GM18502 (cell line): ENCODE measurements at regions not wholly inside any gene's neighbourhood (a gene's known extent, or its start where the extent isn't known, plus 50 kb on each side); places are given as distances from the start of the nearest gene placed in this dataset.
"Not testable (repeated sequence)": the region's sequence is repeated elsewhere in the genome, so short reads cannot be mapped to it uniquely, and the experiment has no call there.

Experiments used
- ATAC-seq: cut with Tn5 transposase; IDR thresholded peaks from one replicate; pipeline ENCODE4 v1.9.1; 2021; ENCODE audit warnings: mild to moderate bottlenecking; ENCODE audit not compliant: unreplicated experiment, poor library complexity

- peak; percentile 99 for ATAC-seq
Observed at GRCh38 chr12:131511391-131511802, 199.5 kb upstream of the SFSWAP start.

- peak; percentile 22 for ATAC-seq
Observed at GRCh38 chr12:131511803-131512561, 198.9 kb upstream of the SFSWAP start.

GRCh38 chr12:131513606-131514005 lies 197.3 kb upstream of the SFSWAP start:
- no peak for ATAC-seq

GRCh38 chr12:131520553-131520952 lies 190.3 kb upstream of the SFSWAP start:
- ATAC-seq = not testable (repeated sequence)

GRCh38 chr12:131521326-131521725 lies 189.6 kb upstream of the SFSWAP start:
- ATAC-seq = no peak

GRCh38 chr12:131525795-131526508 lies 184.9 kb upstream of the SFSWAP start:
- no peak for ATAC-seq

GRCh38 chr12:131527092-131527491 lies 183.8 kb upstream of the SFSWAP start:
- no peak for ATAC-seq

GRCh38 chr12:131527736-131528135 lies 183.2 kb upstream of the SFSWAP start:
- no peak for ATAC-seq

GRCh38 chr12:131528144-131528543 lies 182.7 kb upstream of the SFSWAP start:
- ATAC-seq = no peak

- no peak for ATAC-seq
Observed at GRCh38 chr12:131528667-131529066, 182.2 kb upstream of the SFSWAP start.

GRCh38 chr12:131529196-131530040 lies 181.5 kb upstream of the SFSWAP start:
- ATAC-seq = no peak

- no peak for ATAC-seq
Observed at GRCh38 chr12:131530041-131530332, 180.9 kb upstream of the SFSWAP start.

- no peak for ATAC-seq
Observed at GRCh38 chr12:131530422-131530821, 180.5 kb upstream of the SFSWAP start.

- ATAC-seq = no peak
Observed at GRCh38 chr12:131533139-131533538, 177.8 kb upstream of the SFSWAP start.

GRCh38 chr12:131535779-131536178 lies 175.1 kb upstream of the SFSWAP start:
- no peak for ATAC-seq

- no peak for ATAC-seq
Observed at GRCh38 chr12:131536337-131536736, 174.6 kb upstream of the SFSWAP start.

- no peak for ATAC-seq
Observed at GRCh38 chr12:131536766-131537165, 174.1 kb upstream of the SFSWAP start.

GRCh38 chr12:131537267-131537958 lies 173.5 kb upstream of the SFSWAP start:
- ATAC-seq = no peak

GRCh38 chr12:131539381-131539780 lies 171.5 kb upstream of the SFSWAP start:
- no peak for ATAC-seq

GRCh38 chr12:131540138-131540623 lies 170.7 kb upstream of the SFSWAP start:
- no peak for ATAC-seq
